T1000 (cell line): ENCODE measurements at regions not wholly inside any gene's neighbourhood (a gene's known extent, or its start where the extent isn't known, plus 50 kb on each side); places are given as distances from the start of the nearest gene placed in this dataset.

ENCODE experiments used
- DNase-seq: peaks from one replicate; lab custom pipeline; 2025; ENCODE audit warnings: mixed read lengths; lab: John Stamatoyannopoulos, UW

GRCh38 chr2:125491663-125492062 lies 1164.3 kb upstream of the GYPC start:
- DNase-seq: no peak

- no peak for DNase-seq
Measured at GRCh38 chr2:125512313-125512712, 1143.6 kb upstream of the GYPC start.

GRCh38 chr2:125516496-125517109 lies 1139.4 kb upstream of the GYPC start:
- no peak for DNase-seq

GRCh38 chr2:125526093-125526492 lies 1129.9 kb upstream of the GYPC start:
- DNase-seq: no peak

GRCh38 chr2:125535089-125535488 lies 1120.9 kb upstream of the GYPC start:
- no peak for DNase-seq

GRCh38 chr2:125543968-125544514 lies 1111.9 kb upstream of the GYPC start:
- no peak for DNase-seq

GRCh38 chr2:125553768-125554167 lies 1102.2 kb upstream of the GYPC start:
- no peak for DNase-seq

- no peak for DNase-seq
Measured at GRCh38 chr2:125554956-125555355, 1101.0 kb upstream of the GYPC start.

- no peak for DNase-seq
Measured at GRCh38 chr2:125559186-125559585, 1096.8 kb upstream of the GYPC start.

GRCh38 chr2:125560855-125561254 lies 1095.1 kb upstream of the GYPC start:
- DNase-seq: no peak

- no peak for DNase-seq
Measured at GRCh38 chr2:125561302-125561701, 1094.7 kb upstream of the GYPC start.

- DNase-seq: no peak
Measured at GRCh38 chr2:125562924-125563323, 1093.0 kb upstream of the GYPC start.

- DNase-seq: no peak
Measured at GRCh38 chr2:125564471-125564870, 1091.5 kb upstream of the GYPC start.

GRCh38 chr2:125566422-125566821 lies 1089.5 kb upstream of the GYPC start:
- no peak for DNase-seq

GRCh38 chr2:125567100-125567499 lies 1088.9 kb upstream of the GYPC start:
- no peak for DNase-seq

- no peak for DNase-seq
Measured at GRCh38 chr2:125572660-125573059, 1083.3 kb upstream of the GYPC start.

GRCh38 chr2:125573432-125573831 lies 1082.5 kb upstream of the GYPC start:
- DNase-seq: no peak

GRCh38 chr2:125576558-125576957 lies 1079.4 kb upstream of the GYPC start:
- DNase-seq: no peak

GRCh38 chr2:125581557-125581956 lies 1074.4 kb upstream of the GYPC start:
- no peak for DNase-seq

GRCh38 chr2:125582516-125582915 lies 1073.4 kb upstream of the GYPC start:
- DNase-seq: no peak

- DNase-seq: no peak
Measured at GRCh38 chr2:125584732-125585131, 1071.2 kb upstream of the GYPC start.

GRCh38 chr2:125588780-125589179 lies 1067.2 kb upstream of the GYPC start:
- DNase-seq: no peak

- no peak for DNase-seq
Measured at GRCh38 chr2:125591954-125592353, 1064.0 kb upstream of the GYPC start.

GRCh38 chr2:125593036-125593435 lies 1062.9 kb upstream of the GYPC start:
- DNase-seq: no peak
